IPS-NIHi7 (cell line): ENCODE measurements at regions not wholly inside any gene's neighbourhood (a gene's known extent, or its start where the extent isn't known, plus 50 kb on each side); places are given as distances from the start of the nearest gene placed in this dataset.
A peak's percentile ranks its signal among the peaks of the same experiment; 100 is the strongest.
"Not testable (repeated sequence)": the region's sequence is repeated elsewhere in the genome, so short reads cannot be mapped to it uniquely, and the experiment has no call there.

Source experiments
- DNase-seq: peaks from one replicate; pipeline ENCODE4 v3.0.0; 2012; ENCODE audit warnings: mixed read lengths; ENCODE audit errors: extremely low spot score

GRCh38 chr14:35944847-35945246, 118.7 kb downstream of the BRMS1L start:
- DNase-seq: peak; percentile 79

- DNase-seq: no peak
Observed at GRCh38 chr14:35940291-35940690, 114.2 kb downstream of the BRMS1L start.

GRCh38 chr14:35938770-35939169, 112.6 kb downstream of the BRMS1L start:
- DNase-seq: no peak

GRCh38 chr14:35934499-35934898, 108.4 kb downstream of the BRMS1L start:
- DNase-seq: no peak

- DNase-seq: no peak
Observed at GRCh38 chr14:35932659-35933159, 106.6 kb downstream of the BRMS1L start.

GRCh38 chr14:35932136-35932535, 106.0 kb downstream of the BRMS1L start:
- DNase-seq: no peak

GRCh38 chr14:35931346-35931745, 105.2 kb downstream of the BRMS1L start:
- no peak for DNase-seq

GRCh38 chr14:35929186-35929585, 103.0 kb downstream of the BRMS1L start:
- DNase-seq: no peak

- no peak for DNase-seq
Observed at GRCh38 chr14:35927727-35928126, 101.6 kb downstream of the BRMS1L start.

- no peak for DNase-seq
Observed at GRCh38 chr14:35925319-35925718, 99.2 kb downstream of the BRMS1L start.

- not testable (repeated sequence) for DNase-seq
Observed at GRCh38 chr14:35922590-35922989, 96.5 kb downstream of the BRMS1L start.

GRCh38 chr14:35921745-35922144, 95.6 kb downstream of the BRMS1L start:
- no peak for DNase-seq
